Astrocyte (in vitro differentiated cells and primary cell): ENCODE measurements at regions not wholly inside any gene's neighbourhood (a gene's known extent, or its start where the extent isn't known, plus 50 kb on each side); places are given as distances from the start of the nearest gene placed in this dataset.

Source experiments
- DNase-seq: peaks from one replicate; pipeline ENCODE4 v3.0.0-alpha.2; 2010; ENCODE audit warnings: low read depth
- FAIRE-seq: peaks from 2 replicates; lab custom pipeline; 2011; peaks lifted over from hg19 to GRCh38; lab: Jason Lieb, UNC
- H2AFZ ChIP-seq: 2 replicates; pipeline ENCODE4 v1.6.0; 2012; ENCODE audit warnings: low read depth, low read length, inconsistent platforms
- H3K27ac ChIP-seq: 2 replicates; pipeline ENCODE4 v1.5.1; 2011; ENCODE audit warnings: low read depth, low read length, inconsistent platforms
- H3K27me3 ChIP-seq: 2 replicates; pipeline ENCODE4 v1.6.0; 2011; ENCODE audit warnings: low read length, inconsistent platforms; ENCODE audit not compliant: insufficient read depth
- H3K36me3 ChIP-seq: 2 replicates; pipeline ENCODE4 v1.5.1; 2011; ENCODE audit warnings: low read length, inconsistent platforms; ENCODE audit not compliant: insufficient read depth
- H3K4me1 ChIP-seq: 2 replicates; pipeline ENCODE4 v1.5.1; 2011; ENCODE audit warnings: low read length, inconsistent platforms; ENCODE audit not compliant: insufficient read depth
- H3K4me2 ChIP-seq: 2 replicates; pipeline ENCODE4 v1.6.0; 2012; ENCODE audit warnings: low read length, inconsistent platforms
- H3K4me3 ChIP-seq: 2 replicates; pipeline ENCODE4 v1.5.1; 2011; ENCODE audit warnings: low read depth, mild to moderate bottlenecking, low read length, inconsistent platforms; ENCODE audit not compliant: insufficient read depth
- H3K79me2 ChIP-seq: 2 replicates; pipeline ENCODE4 v1.6.0; 2012; ENCODE audit warnings: mild to moderate bottlenecking, low read length, inconsistent platforms; ENCODE audit not compliant: insufficient read depth
- H3K9ac ChIP-seq: 2 replicates; pipeline ENCODE4 v1.6.0; 2012; ENCODE audit warnings: mild to moderate bottlenecking, low read length, inconsistent platforms
- H3K9me3 ChIP-seq: 2 replicates; pipeline ENCODE4 v1.5.1; 2012; ENCODE audit warnings: low read depth, mild to moderate bottlenecking, low read length, inconsistent platforms; ENCODE audit not compliant: insufficient read depth
- H4K20me1 ChIP-seq: 2 replicates; pipeline ENCODE4 v1.6.0; 2012; ENCODE audit warnings: low read length, inconsistent platforms; ENCODE audit not compliant: insufficient read depth
- H3K27ac Mint-ChIP-seq: one replicate; pipeline ENCODE4 v1.8.0; 2021; ENCODE audit warnings: mild to moderate bottlenecking, mixed read lengths; ENCODE audit not compliant: unreplicated experiment
- H3K27me3 Mint-ChIP-seq: one replicate; pipeline ENCODE4 v1.8.0; 2021; ENCODE audit warnings: low read depth, mixed read lengths; ENCODE audit not compliant: unreplicated experiment
- H3K36me3 Mint-ChIP-seq: one replicate; pipeline ENCODE4 v1.8.0; 2021; ENCODE audit warnings: low read depth, mixed read lengths; ENCODE audit not compliant: unreplicated experiment
- H3K4me1 Mint-ChIP-seq: one replicate; pipeline ENCODE4 v1.8.0; 2021; ENCODE audit warnings: low read depth, mixed read lengths; ENCODE audit not compliant: unreplicated experiment
- H3K4me3 Mint-ChIP-seq: one replicate; pipeline ENCODE4 v1.8.0; 2021; ENCODE audit warnings: mild to moderate bottlenecking, moderate library complexity, mixed read lengths; ENCODE audit not compliant: unreplicated experiment
- H3K9me3 Mint-ChIP-seq: one replicate; pipeline ENCODE4 v1.8.0; 2021; ENCODE audit warnings: mild to moderate bottlenecking, mixed read lengths; ENCODE audit not compliant: unreplicated experiment
- CTCF ChIP-seq: IDR thresholded peaks from 2 replicates; pipeline ENCODE4 v1.5.1; 2011; ENCODE audit warnings: low read depth, mild to moderate bottlenecking, inconsistent platforms, low read length, moderate library complexity; ENCODE audit not compliant: insufficient read depth
- EZH2 ChIP-seq: IDR thresholded peaks from 2 replicates; pipeline ENCODE4 v1.6.1; 2012; ENCODE audit warnings: mild to moderate bottlenecking, low read length, inconsistent platforms; ENCODE audit not compliant: insufficient read depth

DNA sequence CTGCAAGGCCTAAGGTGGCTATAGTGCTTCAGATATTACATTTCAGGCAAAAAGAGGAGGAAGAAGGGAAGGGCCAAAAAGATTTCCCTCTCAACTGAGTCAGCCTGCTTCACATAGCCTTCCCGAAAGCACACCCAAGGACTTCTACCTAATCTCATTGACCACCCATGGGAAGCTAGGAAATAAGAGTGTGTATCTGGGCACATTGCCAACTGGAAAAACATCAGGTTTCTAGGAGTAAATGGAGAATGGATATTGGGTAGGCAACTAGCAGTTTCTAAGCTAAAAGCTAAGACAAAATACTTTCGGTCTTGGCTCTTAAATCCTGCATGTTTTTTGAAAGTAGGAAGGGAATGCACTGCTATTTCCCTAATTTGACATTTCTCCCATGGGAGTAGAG, 221.7 kb upstream of the GRIP1 start:
- DNase-seq, result no peak
- Mint-ChIP-seq H3K4me3 (no peak overlapping the region), H3K4me1 (peaks cover 8% of the 10 kb centered on the region), H3K27ac (no peak overlapping the region), H3K9me3 (no peaks in the 10 kb centered on the region), H3K27me3 (no peaks in the 10 kb centered on the region), H3K36me3 (no peaks in the 10 kb centered on the region)
- no peak for FAIRE-seq
- H4K20me1 ChIP-seq, result peaks cover 2% of the 10 kb centered on the region
- no peaks in the 10 kb centered on the region for H3K9me3 ChIP-seq
- no peaks in the 10 kb centered on the region for H3K79me2 ChIP-seq
- H3K36me3 ChIP-seq, result no peaks in the 10 kb centered on the region
- no peak overlapping the region for H3K4me2 ChIP-seq
- no peak overlapping the region for H3K27ac ChIP-seq
- no peak overlapping the region for H3K9ac ChIP-seq
- no peak for TF ChIP-seq CTCF
- TF ChIP-seq EZH2, result no peak
- no peak overlapping the region for H2AFZ ChIP-seq
- H3K27me3 ChIP-seq, result no peaks in the 10 kb centered on the region
- H3K4me1 ChIP-seq, result no peaks in the 10 kb centered on the region
- no peak overlapping the region for H3K4me3 ChIP-seq

- H3K4me1 ChIP-seq, result no peaks in the 10 kb centered on the region
- no peak overlapping the region for H3K27ac ChIP-seq
- Mint-ChIP-seq H3K27me3 (no peaks in the 10 kb centered on the region), H3K9me3 (no peaks in the 10 kb centered on the region), H3K4me1 (peaks cover 8% of the 10 kb centered on the region), H3K36me3 (no peaks in the 10 kb centered on the region), H3K4me3 (no peak overlapping the region), H3K27ac (no peak overlapping the region)
- H3K4me2 ChIP-seq, result no peak overlapping the region
- DNase-seq (no peak), FAIRE-seq (no peak)
- H3K4me3 ChIP-seq, result no peak overlapping the region
- H3K9ac ChIP-seq, result no peak overlapping the region
- H3K9me3 ChIP-seq, result no peaks in the 10 kb centered on the region
- TF ChIP-seq CTCF (no peak), EZH2 (no peak)
- H2AFZ ChIP-seq, result no peak overlapping the region
- H3K79me2 ChIP-seq, result no peaks in the 10 kb centered on the region
- H3K36me3 ChIP-seq, result no peaks in the 10 kb centered on the region
- H3K27me3 ChIP-seq, result no peaks in the 10 kb centered on the region
- peaks cover 2% of the 10 kb centered on the region for H4K20me1 ChIP-seq
Measured at GRCh38 chr12:66901138-66901932, 222.5 kb upstream of the GRIP1 start.

DNA sequence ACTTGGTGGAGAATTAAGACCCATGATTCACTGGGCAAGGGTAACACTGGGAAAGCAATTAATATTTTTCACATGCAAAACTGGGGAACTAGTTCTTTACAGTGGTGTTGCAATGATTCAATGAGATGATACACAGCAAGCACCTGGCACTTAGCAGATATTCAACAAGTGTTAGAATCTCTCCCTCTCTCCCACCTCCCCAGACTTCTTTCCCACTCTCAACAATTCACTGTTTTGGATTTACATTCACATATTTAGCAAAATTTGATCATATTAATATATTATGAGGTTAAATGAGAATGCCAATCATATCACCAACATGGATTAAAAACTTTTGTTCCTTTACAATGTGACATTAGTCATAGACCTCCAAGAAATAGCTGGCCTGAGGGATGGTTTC, 223.1 kb upstream of the GRIP1 start:
- Histone ChIP-seq H3K9me3 (no peaks in the 10 kb centered on the region), H4K20me1 (peaks cover 2% of the 10 kb centered on the region), H3K79me2 (no peaks in the 10 kb centered on the region), H3K27me3 (no peaks in the 10 kb centered on the region), H3K4me1 (no peaks in the 10 kb centered on the region), H3K4me3 (no peak overlapping the region), H3K4me2 (no peak overlapping the region), H2AFZ (no peak overlapping the region), H3K27ac (no peak overlapping the region), H3K36me3 (no peaks in the 10 kb centered on the region), H3K9ac (no peak overlapping the region)
- Mint-ChIP-seq H3K4me1 (peaks cover 10% of the 10 kb centered on the region), H3K27ac (no peak overlapping the region), H3K36me3 (no peaks in the 10 kb centered on the region), H3K9me3 (no peaks in the 10 kb centered on the region), H3K4me3 (no peak overlapping the region), H3K27me3 (no peaks in the 10 kb centered on the region)
- TF ChIP-seq EZH2 (no peak), CTCF (no peak)
- FAIRE-seq (no peak), DNase-seq (no peak)
